Transverse colon (tissue), 4 donors: ENCODE measurements at regions not wholly inside any gene's neighbourhood (a gene's known extent, or its start where the extent isn't known, plus 50 kb on each side); places are given as distances from the start of the nearest gene placed in this dataset.
A peak's percentile ranks its signal among the peaks of the same experiment; 100 is the strongest.

ENCODE experiments used
- DNase-seq: peaks from one replicate; pipeline ENCODE4 v3.0.0-alpha.2; 2019
- H3K27ac ChIP-seq, 4 donors: fragments of 200-600 bp; sonication (generic); 2 replicates each; pipeline ENCODE4 v1.5.1; 2016 to 2018; ENCODE audit warnings: inconsistent platforms in 4 of 4
- H3K27me3 ChIP-seq: fragments of 200-600 bp; sonication (generic); 2 replicates; pipeline ENCODE4 v1.5.1; 2017; ENCODE audit warnings: inconsistent platforms
- H3K36me3 ChIP-seq, 4 donors: fragments of 200-600 bp; sonication (generic); 2 replicates each; pipeline ENCODE4 v1.5.1; 2017 to 2019; ENCODE audit warnings: inconsistent platforms in 4 of 4
- H3K4me1 ChIP-seq, 4 donors: fragments of 200-600 bp; sonication (generic); 2 replicates each; pipeline ENCODE4 v1.5.1; 2017 to 2020; ENCODE audit warnings: inconsistent platforms in 4 of 4
- H3K4me3 ChIP-seq, 4 donors: fragments of 200-600 bp; sonication (generic); 1 replicate in 1 of 4; 2 replicates in 3 of 4; pipeline versions ENCODE4 v1.5.1 to v1.6.1; 2017 to 2019; ENCODE audit warnings: inconsistent platforms in 4 of 4
- H3K9me3 ChIP-seq, 2 donors: fragments of 200-600 bp; sonication (generic); 2 replicates each; pipeline ENCODE4 v1.5.1; 2017 to 2019; ENCODE audit warnings: inconsistent platforms in 2 of 2
- CTCF ChIP-seq, 5 experiments: fragments of 200-600 bp in 3 of 5; fragments of 450-650 bp in 2 of 5; sonication (generic) in 3 of 5; IDR thresholded peaks; 1 replicate in 2 of 5; 2 replicates in 3 of 5; pipeline ENCODE4 v1.5.1; 2016 to 2017; ENCODE audit warnings: antibody characterized with exemption in 5 of 5, inconsistent platforms in 3 of 5, mild to moderate bottlenecking in 2 of 5, moderate library complexity in 1 of 5
- EP300 ChIP-seq: sonication (generic); formaldehyde crosslinking; IDR thresholded peaks from one replicate; pipeline ENCODE4 v1.6.1; 2017; ENCODE audit warnings: antibody characterized with exemption, low read depth
- POLR2A ChIP-seq: fragments of 450-650 bp; IDR thresholded peaks from one replicate; pipeline ENCODE4 v1.6.1; 2016; ENCODE audit warnings: antibody characterized with exemption, mild to moderate bottlenecking, moderate library complexity
- POLR2AphosphoS5 ChIP-seq, 3 donors: sonication (generic); formaldehyde crosslinking; IDR thresholded peaks; one replicate each; pipeline ENCODE4 v1.6.1; 2016; ENCODE audit warnings: antibody characterized with exemption in 3 of 3
- WGBS, 2 donors: methylation state at CpG; one replicate each; pipeline ENCODE4 v1.1.5; 2018; ENCODE audit warnings: low coverage in 1 of 2; 5-methylcytosine and 5-hydroxymethylcytosine counted together
- in situ Hi-C, 4 donors: fragments of 200-750 bp; cut with MboI; loops; one replicate each; pipeline versions ENCODE4 v1.15.0 to v1.15.1; 2017; ENCODE audit warnings: low sequenced_read_pairs in 3 of 4, low pct_ligation_motif_present in 1 of 4, low pct_unique_long_range_greater_than_20kb in 1 of 4
- intact Hi-C: fragments of 100-400 bp; cut with DNase I; formaldehyde crosslinking; loops from one replicate; pipeline ENCODE4 v1.15.1; 2023; ENCODE audit warnings: low total_unique reads

GRCh38 chr4:123786163-123786915 is 389.7 kb downstream of the SPRY1 start:
- Histone ChIP-seq H3K27ac (peak overlapping the region; percentile 49 to 77 (median 62)), H3K9me3 (no peaks in the 10 kb centered on the region), H3K36me3 (no peaks in the 10 kb centered on the region), H3K4me3 (no peak overlapping the region), H3K4me1 (peaks cover 0 to 15% (median 7%) of the 10 kb centered on the region in 4 donors), H3K27me3 (no peaks in the 10 kb centered on the region)
- intact Hi-C loops, result no loop called here
- no peak for DNase-seq
- in situ Hi-C loops, result no loop called here
- TF ChIP-seq POLR2A, result no peak
- no peak for TF ChIP-seq CTCF (IDR thresholded peaks at IDR 0.05)
- no peak for TF ChIP-seq EP300
- WGBS, 2 donors, result 56 to 58% methylated on average over 6 of the region's 6 CpGs

GRCh38 chr4:123786920-123787319 is 390.3 kb downstream of the SPRY1 start:
- intact Hi-C loops (no loop called here), in situ Hi-C loops (no loop called here)
- WGBS, 2 donors, result 44 to 70% methylated on average over 3 of the region's 3 CpGs
- peaks cover 0 to 15% (median 7%) of the 10 kb centered on the region in 4 donors for H3K4me1 ChIP-seq
- H3K27me3 ChIP-seq, result no peaks in the 10 kb centered on the region
- no peaks in the 10 kb centered on the region for H3K9me3 ChIP-seq
- H3K27ac ChIP-seq, result peak overlapping the region; percentile 49 to 77 (median 62)
- no peaks in the 10 kb centered on the region for H3K36me3 ChIP-seq
- peak; percentile 14 for DNase-seq
- TF ChIP-seq POLR2A (no peak), POLR2AphosphoS5 (IDR thresholded peaks at IDR 0.05) (peak in 2 of 3 donors; percentile 18 to 37), EP300 (no peak)
- no peak overlapping the region for H3K4me3 ChIP-seq

- Histone ChIP-seq H3K27ac (peak overlapping the region; percentile 49 to 77 (median 62)), H3K36me3 (no peaks in the 10 kb centered on the region), H3K4me1 (peaks cover 0 to 15% (median 7%) of the 10 kb centered on the region in 4 donors), H3K9me3 (no peaks in the 10 kb centered on the region), H3K4me3 (no peak overlapping the region), H3K27me3 (no peaks in the 10 kb centered on the region)
- intact Hi-C loops, result no loop called here
- no peak for TF ChIP-seq CTCF (IDR thresholded peaks at IDR 0.05)
- TF ChIP-seq POLR2AphosphoS5 (IDR thresholded peaks at IDR 0.05), result no peak
- TF ChIP-seq POLR2A, result no peak
- TF ChIP-seq EP300, result no peak
- no peak for DNase-seq
- in situ Hi-C loops, result no loop called here
- 89 to 90% methylated on average over 4 of the region's 4 CpGs for WGBS, 2 donors
Observed at GRCh38 chr4:123787512-123788080, 391.0 kb downstream of the SPRY1 start.

- Histone ChIP-seq H3K9me3 (no peaks in the 10 kb centered on the region), H3K27me3 (no peaks in the 10 kb centered on the region), H3K27ac (peak overlapping the region in 3 of 4 donors; percentile 49 to 64 (median 61)), H3K36me3 (no peaks in the 10 kb centered on the region), H3K4me1 (peaks cover 0 to 12% (median 6%) of the 10 kb centered on the region in 4 donors), H3K4me3 (no peak overlapping the region)
- no peak for TF ChIP-seq EP300
- no peak for TF ChIP-seq POLR2AphosphoS5 (IDR thresholded peaks at IDR 0.05)
- no peak for TF ChIP-seq CTCF (IDR thresholded peaks at IDR 0.05)
- TF ChIP-seq POLR2A, result no peak
- intact Hi-C loops (no loop called here), in situ Hi-C loops (no loop called here)
- no peak for DNase-seq
Observed at GRCh38 chr4:123788577-123788976, 392.0 kb downstream of the SPRY1 start.
